Upper lobe of left lung (tissue), 6 donors: ENCODE measurements at regions not wholly inside any gene's neighbourhood (a gene's known extent, or its start where the extent isn't known, plus 50 kb on each side); places are given as distances from the start of the nearest gene placed in this dataset.

Source experiments
- ATAC-seq, 2 donors: fragments of 200-7000 bp; cut with Tn5 transposase; one replicate each; pipeline ENCODE4 v1.9.1; 2022; ENCODE audit warnings: mild to moderate bottlenecking in 2 of 2, moderate library complexity in 2 of 2; ENCODE audit not compliant: low FRiP score in 2 of 2
- DNase-seq, 2 donors: peaks; one replicate each; pipeline ENCODE4 v3.0.0-alpha.2; 2019 to 2020
- H3K27ac ChIP-seq, 4 donors: fragments of 200-600 bp; sonication (generic); one replicate each; pipeline ENCODE4 v1.5.1; 2016 to 2019
- H3K27me3 ChIP-seq, 4 donors: fragments of 200-600 bp; sonication (generic); one replicate each; pipeline ENCODE4 v1.5.1; 2017 to 2019
- H3K36me3 ChIP-seq, 4 donors: fragments of 200-600 bp; sonication (generic); one replicate each; pipeline ENCODE4 v1.5.1; 2016 to 2019
- H3K4me1 ChIP-seq, 4 donors: fragments of 200-600 bp; sonication (generic); one replicate each; pipeline ENCODE4 v1.5.1; 2018 to 2019
- H3K4me3 ChIP-seq, 4 donors: fragments of 200-600 bp; sonication (generic); one replicate each; pipeline ENCODE4 v1.5.1; 2017 to 2019; ENCODE audit warnings: mild to moderate bottlenecking in 2 of 4, moderate library complexity in 1 of 4
- H3K9me3 ChIP-seq, 4 donors: fragments of 200-600 bp; sonication (generic); one replicate each; pipeline ENCODE4 v1.5.1; 2018 to 2019
- EP300 ChIP-seq, 4 donors: sonication (generic); formaldehyde crosslinking; IDR thresholded peaks; one replicate each; pipeline ENCODE4 v1.5.1; 2017; ENCODE audit warnings: antibody characterized with exemption in 4 of 4, control low read depth in 2 of 4
- POLR2A ChIP-seq, 4 donors: fragments of 450-650 bp; IDR thresholded peaks; one replicate each; pipeline ENCODE4 v1.5.1; 2016 to 2017; ENCODE audit warnings: antibody characterized with exemption in 4 of 4, mild to moderate bottlenecking in 2 of 4
- POLR2AphosphoS5 ChIP-seq, 2 donors: sonication (generic); formaldehyde crosslinking; IDR thresholded peaks; one replicate each; pipeline ENCODE4 v1.5.1; 2017; ENCODE audit warnings: antibody characterized with exemption in 2 of 2
- WGBS, 2 donors: methylation state at CpG; one replicate each; pipeline ENCODE4 v1.1.5; 2017 to 2018; 5-methylcytosine and 5-hydroxymethylcytosine counted together
- TF ChIP-seq, protein P1 (sequence below), 6 experiments: fragments of 450-650 bp in 4 of 6; fragments of 200-600 bp in 2 of 6; sonication (generic) in 2 of 6; IDR thresholded peaks; one replicate each; pipeline ENCODE4 v1.5.1; 2016 to 2019; ENCODE audit warnings: antibody characterized with exemption in 6 of 6
- donor health status: DM: no; HTN: no; CAD: no; lungs with moderate emphysema.
- donor health status: DM: no; HTN: yes; CAD: no; lungs with severe emphysema.

DNA sequence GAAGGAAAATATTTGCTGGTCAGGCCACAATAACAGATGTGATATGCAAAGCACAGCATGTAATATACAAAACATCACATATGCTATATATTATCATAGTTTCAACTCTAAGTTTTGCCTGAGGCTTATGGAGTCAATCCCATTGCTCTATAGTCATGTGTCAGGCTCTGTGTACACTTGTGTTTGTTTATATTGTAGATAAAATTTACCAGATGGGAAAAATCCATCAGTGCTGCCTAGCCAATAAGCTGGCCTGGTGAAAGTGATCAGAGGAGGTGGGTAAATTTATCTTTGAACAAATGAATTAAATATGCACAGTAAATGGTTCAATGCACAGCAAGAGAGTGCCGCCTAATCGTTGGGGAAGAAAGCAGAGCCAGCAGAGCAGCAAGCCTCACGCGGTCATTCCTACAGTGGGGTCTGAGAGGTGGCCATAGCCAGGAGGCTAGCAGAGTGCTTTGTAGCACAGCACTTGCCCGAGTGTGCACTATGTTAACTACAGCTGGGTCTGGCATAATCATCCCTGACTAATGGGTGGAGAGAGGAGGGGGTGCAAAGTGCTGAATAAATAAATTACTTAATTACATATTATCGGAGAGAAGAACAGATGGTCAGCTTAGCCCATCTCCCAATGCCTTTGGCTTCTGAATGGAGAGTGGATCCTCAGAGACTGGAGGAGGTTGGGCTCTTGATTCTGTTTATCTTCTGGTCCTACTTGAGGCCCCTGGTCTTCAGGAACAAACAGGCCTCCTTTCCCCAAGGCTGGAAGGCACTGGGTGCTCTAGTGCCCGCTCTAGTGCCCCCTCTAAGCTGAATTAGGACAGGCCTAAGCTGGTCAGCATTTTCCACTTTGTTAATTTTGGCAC, 153.5 kb downstream of the MAT2B start:
- DNase-seq, result no peak
- Histone ChIP-seq H3K27me3 (no peaks in the 10 kb centered on the region), H3K9me3 (peaks cover 0 to 2% (median 0%) of the 10 kb centered on the region in 4 donors), H3K27ac (no peak overlapping the region), H3K4me1 (no peaks in the 10 kb centered on the region), H3K36me3 (no peaks in the 10 kb centered on the region), H3K4me3 (no peak overlapping the region)
- 65 to 75% methylated on average over 7 of the region's 7 CpGs for WGBS, 2 donors
- no peak for TF ChIP-seq POLR2A (IDR thresholded peaks at IDR 0.05)
- TF ChIP-seq, protein P1, sequence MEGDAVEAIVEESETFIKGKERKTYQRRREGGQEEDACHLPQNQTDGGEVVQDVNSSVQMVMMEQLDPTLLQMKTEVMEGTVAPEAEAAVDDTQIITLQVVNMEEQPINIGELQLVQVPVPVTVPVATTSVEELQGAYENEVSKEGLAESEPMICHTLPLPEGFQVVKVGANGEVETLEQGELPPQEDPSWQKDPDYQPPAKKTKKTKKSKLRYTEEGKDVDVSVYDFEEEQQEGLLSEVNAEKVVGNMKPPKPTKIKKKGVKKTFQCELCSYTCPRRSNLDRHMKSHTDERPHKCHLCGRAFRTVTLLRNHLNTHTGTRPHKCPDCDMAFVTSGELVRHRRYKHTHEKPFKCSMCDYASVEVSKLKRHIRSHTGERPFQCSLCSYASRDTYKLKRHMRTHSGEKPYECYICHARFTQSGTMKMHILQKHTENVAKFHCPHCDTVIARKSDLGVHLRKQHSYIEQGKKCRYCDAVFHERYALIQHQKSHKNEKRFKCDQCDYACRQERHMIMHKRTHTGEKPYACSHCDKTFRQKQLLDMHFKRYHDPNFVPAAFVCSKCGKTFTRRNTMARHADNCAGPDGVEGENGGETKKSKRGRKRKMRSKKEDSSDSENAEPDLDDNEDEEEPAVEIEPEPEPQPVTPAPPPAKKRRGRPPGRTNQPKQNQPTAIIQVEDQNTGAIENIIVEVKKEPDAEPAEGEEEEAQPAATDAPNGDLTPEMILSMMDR (IDR thresholded peaks at IDR 0.05), result no peak
- no peak for TF ChIP-seq EP300 (IDR thresholded peaks at IDR 0.05)
- TF ChIP-seq POLR2AphosphoS5 (IDR thresholded peaks at IDR 0.05), result no peak
- ATAC-seq, result no peak

DNA sequence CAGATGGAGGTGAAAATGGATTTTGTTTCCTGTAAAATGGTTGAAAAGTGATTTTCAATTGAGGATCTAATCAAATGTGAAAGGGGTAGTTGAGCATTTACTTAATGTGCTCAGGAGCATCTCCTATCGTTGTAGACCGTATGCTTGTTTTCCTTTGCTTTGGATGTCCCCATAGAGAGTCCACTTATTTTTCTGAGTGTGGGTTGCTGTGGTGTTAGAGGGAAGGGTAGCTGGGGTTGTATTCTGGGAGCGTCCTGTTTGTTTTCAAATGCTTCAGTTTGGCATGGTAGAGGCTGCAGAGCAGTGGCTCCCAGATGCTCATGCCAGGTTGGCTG, 154.1 kb downstream of the MAT2B start:
- Histone ChIP-seq H3K27me3 (no peaks in the 10 kb centered on the region), H3K4me3 (no peak overlapping the region), H3K9me3 (no peaks in the 10 kb centered on the region), H3K27ac (no peak overlapping the region), H3K4me1 (no peaks in the 10 kb centered on the region), H3K36me3 (no peaks in the 10 kb centered on the region)
- WGBS, 2 donors, result 44 to 63% methylated on average over 3 of the region's 3 CpGs
- DNase-seq (no peak), ATAC-seq (no peak)
- TF ChIP-seq, protein P1 (IDR thresholded peaks at IDR 0.05), result no peak
- TF ChIP-seq POLR2AphosphoS5 (IDR thresholded peaks at IDR 0.05) (no peak), POLR2A (IDR thresholded peaks at IDR 0.05) (no peak), EP300 (IDR thresholded peaks at IDR 0.05) (no peak)

DNA sequence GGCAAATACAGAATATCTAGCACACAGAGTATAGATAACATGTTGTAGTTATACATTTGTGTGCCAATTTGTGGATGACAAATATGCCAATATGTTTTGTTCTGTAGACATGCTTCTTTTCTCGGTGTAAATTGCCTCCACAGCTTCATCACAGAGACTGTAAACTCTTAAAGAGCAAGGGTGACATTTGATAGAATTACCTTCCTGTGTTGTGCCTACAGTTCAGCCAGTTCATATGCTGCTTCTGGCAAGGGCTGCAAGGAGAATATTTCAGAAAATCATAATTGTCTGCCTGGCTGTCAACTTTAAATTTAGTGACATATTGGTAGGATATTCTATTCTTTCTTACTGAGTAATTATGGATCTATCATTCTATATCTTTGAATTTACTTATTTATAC, 155.1 kb downstream of the MAT2B start:
- no peak for ATAC-seq
- no peak for DNase-seq
- no peaks in the 10 kb centered on the region for H3K36me3 ChIP-seq
- H3K4me3 ChIP-seq, result no peak overlapping the region
- WGBS, 2 donors, result 85 to 87% methylated on average over 1 of the region's 1 CpG
- TF ChIP-seq, protein P1 (IDR thresholded peaks at IDR 0.05), result no peak
- H3K4me1 ChIP-seq, result no peaks in the 10 kb centered on the region
- no peak overlapping the region for H3K27ac ChIP-seq
- H3K27me3 ChIP-seq, result no peaks in the 10 kb centered on the region
- no peaks in the 10 kb centered on the region for H3K9me3 ChIP-seq

DNA sequence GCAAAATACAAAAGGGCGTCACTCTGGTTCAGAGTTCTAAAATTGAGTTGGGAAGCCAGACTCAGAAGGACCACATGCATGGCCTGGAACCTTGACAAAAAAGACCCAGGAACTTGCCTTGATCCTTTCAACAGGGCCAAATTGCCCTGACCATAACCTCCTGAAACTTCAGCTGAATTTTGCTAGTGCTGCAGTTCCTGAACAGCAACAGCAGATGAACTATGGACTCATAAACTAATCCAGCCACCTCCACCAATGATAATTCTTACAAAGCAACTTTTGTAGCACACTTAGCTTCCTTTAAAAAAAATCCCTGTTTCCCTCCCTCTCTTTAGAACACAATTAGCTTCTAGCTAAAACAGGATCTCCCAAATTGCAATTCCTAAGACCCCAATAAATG, 155.9 kb downstream of the MAT2B start:
- DNase-seq, result no peak
- ATAC-seq, result no peak
- Histone ChIP-seq H3K36me3 (no peaks in the 10 kb centered on the region), H3K27me3 (no peaks in the 10 kb centered on the region), H3K9me3 (no peaks in the 10 kb centered on the region), H3K4me3 (no peak overlapping the region), H3K4me1 (no peaks in the 10 kb centered on the region), H3K27ac (no peak overlapping the region)
- TF ChIP-seq POLR2AphosphoS5 (IDR thresholded peaks at IDR 0.05) (no peak), POLR2A (IDR thresholded peaks at IDR 0.05) (no peak), EP300 (IDR thresholded peaks at IDR 0.05) (no peak)
- TF ChIP-seq, protein P1 (IDR thresholded peaks at IDR 0.05), result no peak
- 76 to 83% methylated on average over 1 of the region's 1 CpG for WGBS, 2 donors

DNA sequence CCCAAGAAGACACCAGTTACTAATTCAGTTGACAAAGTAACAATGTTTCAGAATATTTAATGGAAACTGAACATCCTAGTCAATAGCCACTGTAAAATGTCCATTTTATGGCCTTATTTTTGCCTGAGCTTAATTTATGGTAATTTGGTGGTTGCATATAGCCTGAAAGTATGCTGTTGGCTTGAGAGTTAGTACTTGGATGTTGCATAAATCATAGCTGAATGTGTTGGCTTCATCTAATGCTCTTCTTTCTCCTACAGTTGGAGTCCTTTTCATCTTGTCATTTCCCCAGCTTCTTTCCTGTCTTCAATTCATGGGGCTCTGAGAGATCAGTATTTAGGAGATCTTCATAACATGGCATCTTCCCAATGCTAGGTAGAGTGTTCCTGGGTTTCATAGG, 164.6 kb downstream of the MAT2B start:
- no peak for DNase-seq
- no peaks in the 10 kb centered on the region for H3K9me3 ChIP-seq
- H3K27ac ChIP-seq, result no peak overlapping the region
- TF ChIP-seq POLR2AphosphoS5 (IDR thresholded peaks at IDR 0.05), result no peak
- ATAC-seq, result no peak
- no peaks in the 10 kb centered on the region for H3K36me3 ChIP-seq
- H3K4me1 ChIP-seq, result no peaks in the 10 kb centered on the region
- H3K27me3 ChIP-seq, result no peaks in the 10 kb centered on the region
- no peak overlapping the region for H3K4me3 ChIP-seq
